GM18508 (cell line): ENCODE measurements at regions not wholly inside any gene's neighbourhood (a gene's known extent, or its start where the extent isn't known, plus 50 kb on each side); places are given as distances from the start of the nearest gene placed in this dataset.

Experiments
- ATAC-seq: cut with Tn5 transposase; IDR thresholded peaks from one replicate; pipeline ENCODE4 v1.9.1; 2021; ENCODE audit warnings: moderate number of reproducible peaks; ENCODE audit not compliant: insufficient read depth, unreplicated experiment

GRCh38 chr4:133777661-133778060 lies 423.9 kb downstream of the PABPC4L start:
- ATAC-seq: no peak

- ATAC-seq: no peak
These were observed 424.6 kb downstream of the PABPC4L start for GRCh38 chr4:133776961-133777360.

- no peak for ATAC-seq
These were observed 425.1 kb downstream of the PABPC4L start for GRCh38 chr4:133776503-133776902.

GRCh38 chr4:133775881-133776280 lies 425.7 kb downstream of the PABPC4L start:
- no peak for ATAC-seq

GRCh38 chr4:133775469-133775868 lies 426.1 kb downstream of the PABPC4L start:
- no peak for ATAC-seq

- no peak for ATAC-seq
These were observed 442.2 kb downstream of the PABPC4L start for GRCh38 chr4:133759428-133759827.

- ATAC-seq: no peak
These were observed 459.8 kb downstream of the PABPC4L start for GRCh38 chr4:133741766-133742165.

GRCh38 chr4:133720001-133720400 lies 481.6 kb downstream of the PABPC4L start:
- ATAC-seq: no peak

- ATAC-seq: no peak
These were observed 482.5 kb downstream of the PABPC4L start for GRCh38 chr4:133719098-133719497.

GRCh38 chr4:133714211-133714610 lies 487.4 kb downstream of the PABPC4L start:
- no peak for ATAC-seq

- ATAC-seq: no peak
These were observed 488.2 kb downstream of the PABPC4L start for GRCh38 chr4:133713340-133713739.

GRCh38 chr4:133711817-133712216 lies 489.8 kb downstream of the PABPC4L start:
- no peak for ATAC-seq

- no peak for ATAC-seq
These were observed 507.2 kb downstream of the PABPC4L start for GRCh38 chr4:133694416-133694815.

- ATAC-seq: no peak
These were observed 517.6 kb downstream of the PABPC4L start for GRCh38 chr4:133683967-133684366.

GRCh38 chr4:133668061-133668851 lies 519.2 kb downstream of the PCDH10 start:
- ATAC-seq: no peak

GRCh38 chr4:133647206-133647605 lies 498.1 kb downstream of the PCDH10 start:
- ATAC-seq: no peak

- no peak for ATAC-seq
These were observed 492.1 kb downstream of the PCDH10 start for GRCh38 chr4:133641191-133641590.

GRCh38 chr4:133638751-133639150 lies 489.7 kb downstream of the PCDH10 start:
- ATAC-seq: no peak

GRCh38 chr4:133637161-133637560 lies 488.1 kb downstream of the PCDH10 start:
- ATAC-seq: no peak

- no peak for ATAC-seq
These were observed 475.6 kb downstream of the PCDH10 start for GRCh38 chr4:133624744-133625143.

GRCh38 chr4:133623847-133624246 lies 474.8 kb downstream of the PCDH10 start:
- no peak for ATAC-seq

- ATAC-seq: no peak
These were observed 472.5 kb downstream of the PCDH10 start for GRCh38 chr4:133621628-133622027.
